Liver (tissue), 7 donors: ENCODE measurements at regions not wholly inside any gene's neighbourhood (a gene's known extent, or its start where the extent isn't known, plus 50 kb on each side); places are given as distances from the start of the nearest gene placed in this dataset.

Source experiments
- DNase-seq: peaks from one replicate; pipeline ENCODE4 v3.0.0-alpha.2; 2017; ENCODE audit warnings: low spot score
- H3K27ac ChIP-seq, 2 donors: one replicate each; pipeline ENCODE4 v1.7.0; 2013; ENCODE audit warnings: inconsistent platforms in 2 of 2, low read length in 2 of 2, control low read depth in 1 of 2, low read depth in 1 of 2, mild to moderate bottlenecking in 1 of 2
- H3K27me3 ChIP-seq, 4 donors: one replicate each; pipeline versions ENCODE4 v1.6.1 to v1.7.0; 2013; ENCODE audit warnings: low read length in 3 of 4, inconsistent platforms in 1 of 4, mild to moderate bottlenecking in 1 of 4, moderate library complexity in 1 of 4; ENCODE audit not compliant: control insufficient read depth in 4 of 4, insufficient read depth in 4 of 4
- H3K36me3 ChIP-seq, 4 donors: one replicate each; pipeline versions ENCODE4 v1.6.1 to v1.7.0; 2013; ENCODE audit warnings: low read length in 3 of 4, mild to moderate bottlenecking in 3 of 4, low read depth in 1 of 4, moderate library complexity in 1 of 4; ENCODE audit not compliant: control insufficient read depth in 4 of 4, insufficient read depth in 3 of 4
- H3K4me1 ChIP-seq, 4 donors: one replicate each; pipeline versions ENCODE4 v1.6.1 to v1.7.0; 2013; ENCODE audit warnings: low read length in 3 of 4, mild to moderate bottlenecking in 3 of 4, moderate library complexity in 1 of 4; ENCODE audit not compliant: control insufficient read depth in 4 of 4, insufficient read depth in 4 of 4
- H3K4me3 ChIP-seq, 3 donors: one replicate each; pipeline versions ENCODE4 v1.6.1 to v1.7.0; 2013; ENCODE audit warnings: low read length in 3 of 3, control low read depth in 1 of 3, low read depth in 1 of 3, mild to moderate bottlenecking in 1 of 3
- H3K9ac ChIP-seq, 2 donors: one replicate each; pipeline ENCODE4 v1.7.0; 2013; ENCODE audit warnings: low read length in 2 of 2, mild to moderate bottlenecking in 2 of 2, moderate library complexity in 2 of 2, control low read depth in 1 of 2, low read depth in 1 of 2
- H3K9me3 ChIP-seq, 4 donors: one replicate each; pipeline versions ENCODE4 v1.6.1 to v1.7.0; 2013; ENCODE audit warnings: low read length in 3 of 4; ENCODE audit not compliant: control insufficient read depth in 4 of 4
- FOXA1 ChIP-seq: IDR thresholded peaks from 2 replicates; pipeline ENCODE4 v1.6.1; 2016; ENCODE audit warnings: antibody characterized with exemption
- FOXA2 ChIP-seq: IDR thresholded peaks from 2 replicates; pipeline ENCODE4 v1.6.1; 2016; ENCODE audit warnings: antibody characterized with exemption
- JUND ChIP-seq, 2 donors: IDR thresholded peaks; 2 replicates each; pipeline ENCODE4 v1.6.1; 2016; ENCODE audit warnings: antibody characterized with exemption in 2 of 2
- NR2F2 ChIP-seq: IDR thresholded peaks from 2 replicates; pipeline ENCODE4 v1.6.1; 2016; ENCODE audit warnings: antibody characterized with exemption
- RAD21 ChIP-seq, 2 donors: IDR thresholded peaks; 2 replicates each; pipeline ENCODE4 v1.6.1; 2016; ENCODE audit warnings: antibody characterized with exemption in 2 of 2, mild to moderate bottlenecking in 2 of 2
- REST ChIP-seq: IDR thresholded peaks from 2 replicates; pipeline ENCODE4 v1.6.1; 2016; ENCODE audit warnings: antibody characterized with exemption, mild to moderate bottlenecking
- RXRA ChIP-seq, 2 donors: IDR thresholded peaks; 2 replicates each; pipeline ENCODE4 v1.6.1; 2017 to 2018; ENCODE audit warnings: antibody characterized with exemption in 2 of 2, mild to moderate bottlenecking in 1 of 2
- SP1 ChIP-seq: IDR thresholded peaks from 2 replicates; pipeline ENCODE4 v1.6.1; 2018; ENCODE audit warnings: antibody characterized with exemption, mild to moderate bottlenecking
- YY1 ChIP-seq: IDR thresholded peaks from 2 replicates; pipeline ENCODE4 v1.6.1; 2016; ENCODE audit warnings: antibody characterized with exemption, mild to moderate bottlenecking
- WGBS: extraction: QIAGEN DNeasy Blood & Tissue Kit; methylation state at CpG from one replicate; pipeline ENCODE4 v1.1.7; 2013; 5-methylcytosine and 5-hydroxymethylcytosine counted together
- donor health status: healthy.
- donor health status: healthy.
- donor health status: healthy.
- donor health status: healthy.

GRCh38 chr22:27238935-27239510 lies 562.5 kb downstream of the MN1 start:
- TF ChIP-seq REST: no peak
- TF ChIP-seq RXRA (IDR thresholded peaks at IDR 0.05): peak in 1 of 2 donors; percentile 39
- TF ChIP-seq RAD21 (IDR thresholded peaks at IDR 0.05): no peak
- TF ChIP-seq NR2F2: peak; percentile 76
- H3K9ac ChIP-seq: no peak overlapping the region

GRCh38 chr22:27239520-27239919 lies 562.0 kb downstream of the MN1 start:
- no peaks in the 10 kb centered on the region for H3K4me1 ChIP-seq
- H3K27me3 ChIP-seq: no peaks in the 10 kb centered on the region
- H3K27ac ChIP-seq: no peak overlapping the region
- 54% methylated on average over 4 of the region's 4 CpGs for WGBS
- no peak overlapping the region for H3K9ac ChIP-seq
- H3K9me3 ChIP-seq: peaks cover 0 to 4% (median 0%) of the 10 kb centered on the region in 4 donors
- no peak for DNase-seq
- no peaks in the 10 kb centered on the region for H3K36me3 ChIP-seq
- TF ChIP-seq FOXA1 (no peak), NR2F2 (no peak)
- H3K4me3 ChIP-seq: no peak overlapping the region

More at GRCh38 chr22:27238935-27239510, 562.5 kb downstream of the MN1 start:
- Histone ChIP-seq H3K27ac (no peak overlapping the region), H3K9me3 (no peaks in the 10 kb centered on the region), H3K4me1 (no peaks in the 10 kb centered on the region), H3K4me3 (no peak overlapping the region), H3K36me3 (no peaks in the 10 kb centered on the region), H3K27me3 (no peaks in the 10 kb centered on the region)
- DNase-seq: no peak
- WGBS: 35% methylated on average over 10 of the region's 10 CpGs

GRCh38 chr22:27240298-27241075 lies 561.1 kb downstream of the MN1 start:
- Histone ChIP-seq H3K36me3 (no peaks in the 10 kb centered on the region), H3K9me3 (peaks cover 0 to 5% (median 0%) of the 10 kb centered on the region in 4 donors), H3K27me3 (no peaks in the 10 kb centered on the region), H3K4me3 (no peak overlapping the region), H3K27ac (no peak overlapping the region), H3K4me1 (no peaks in the 10 kb centered on the region), H3K9ac (no peak overlapping the region)
- no peak for DNase-seq
- WGBS: 81% methylated on average over 5 of the region's 5 CpGs
- no peak for TF ChIP-seq NR2F2
- TF ChIP-seq FOXA1: no peak
- TF ChIP-seq FOXA2: no peak
- no peak for TF ChIP-seq JUND (IDR thresholded peaks at IDR 0.05)
- no peak for TF ChIP-seq RAD21 (IDR thresholded peaks at IDR 0.05)
- TF ChIP-seq SP1: no peak
- no peak for TF ChIP-seq YY1
